ENCODE measurements at regions not wholly inside any gene's neighbourhood (a gene's known extent, or its start where the extent isn't known, plus 50 kb on each side); places are given as distances from the start of the nearest gene placed in this dataset.

DNA sequence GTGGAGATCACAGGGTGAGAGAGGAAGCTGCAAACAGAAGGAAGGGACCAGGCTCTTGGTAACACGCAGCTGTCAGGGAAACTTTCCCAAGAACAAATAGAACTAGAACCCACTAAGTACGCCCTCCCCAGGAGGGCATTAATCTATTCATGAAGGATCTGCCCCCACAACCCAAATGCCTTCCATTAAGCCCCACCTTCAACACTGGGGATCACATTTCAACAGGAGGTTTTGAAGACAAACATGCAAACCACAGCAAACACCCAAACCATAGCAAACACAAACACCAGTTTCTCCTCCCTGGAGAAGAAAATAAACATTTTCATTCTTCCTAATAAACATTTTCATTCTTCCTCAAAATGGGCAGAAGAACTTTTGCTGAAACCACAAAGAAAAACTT, 329.6 kb downstream of the EFNB2 start:
- TF ChIP-seq, protein P1, sequence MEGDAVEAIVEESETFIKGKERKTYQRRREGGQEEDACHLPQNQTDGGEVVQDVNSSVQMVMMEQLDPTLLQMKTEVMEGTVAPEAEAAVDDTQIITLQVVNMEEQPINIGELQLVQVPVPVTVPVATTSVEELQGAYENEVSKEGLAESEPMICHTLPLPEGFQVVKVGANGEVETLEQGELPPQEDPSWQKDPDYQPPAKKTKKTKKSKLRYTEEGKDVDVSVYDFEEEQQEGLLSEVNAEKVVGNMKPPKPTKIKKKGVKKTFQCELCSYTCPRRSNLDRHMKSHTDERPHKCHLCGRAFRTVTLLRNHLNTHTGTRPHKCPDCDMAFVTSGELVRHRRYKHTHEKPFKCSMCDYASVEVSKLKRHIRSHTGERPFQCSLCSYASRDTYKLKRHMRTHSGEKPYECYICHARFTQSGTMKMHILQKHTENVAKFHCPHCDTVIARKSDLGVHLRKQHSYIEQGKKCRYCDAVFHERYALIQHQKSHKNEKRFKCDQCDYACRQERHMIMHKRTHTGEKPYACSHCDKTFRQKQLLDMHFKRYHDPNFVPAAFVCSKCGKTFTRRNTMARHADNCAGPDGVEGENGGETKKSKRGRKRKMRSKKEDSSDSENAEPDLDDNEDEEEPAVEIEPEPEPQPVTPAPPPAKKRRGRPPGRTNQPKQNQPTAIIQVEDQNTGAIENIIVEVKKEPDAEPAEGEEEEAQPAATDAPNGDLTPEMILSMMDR (IDR thresholded peaks at IDR 0.05): no peak
- no peak for TF ChIP-seq POLR2A (IDR thresholded peaks at IDR 0.05)
